Thyroid gland (tissue), 4 donors: ENCODE measurements at regions not wholly inside any gene's neighbourhood (a gene's known extent, or its start where the extent isn't known, plus 50 kb on each side); places are given as distances from the start of the nearest gene placed in this dataset.
"Not testable (repeated sequence)": the region's sequence is repeated elsewhere in the genome, so short reads cannot be mapped to it uniquely, and the experiment has no call there.

Source experiments
- DNase-seq, 2 donors: peaks; one replicate each; pipeline ENCODE4 v3.0.0-alpha.2; 2019
- H3K27ac ChIP-seq, 3 donors: fragments of 200-600 bp; sonication (generic); 1 replicate in 2 of 3; 2 replicates in 1 of 3; pipeline ENCODE4 v1.5.1; 2016 to 2019; ENCODE audit warnings: mild to moderate bottlenecking in 1 of 3, moderate library complexity in 1 of 3
- H3K27me3 ChIP-seq: fragments of 200-600 bp; sonication (generic); one replicate; pipeline ENCODE4 v1.5.1; 2019
- H3K36me3 ChIP-seq, 2 donors: fragments of 200-600 bp; sonication (generic); one replicate each; pipeline ENCODE4 v1.5.1; 2016 to 2019
- H3K4me1 ChIP-seq, 2 donors: fragments of 200-600 bp; sonication (generic); one replicate each; pipeline ENCODE4 v1.5.1; 2017 to 2019
- H3K4me3 ChIP-seq, 3 donors: fragments of 200-600 bp; sonication (generic); replicated peaks in 1 of 3; 1 replicate in 2 of 3; 2 replicates in 1 of 3; pipeline ENCODE4 v1.5.1; 2016; ENCODE audit warnings: mild to moderate bottlenecking in 1 of 3
- H3K9me3 ChIP-seq: fragments of 200-600 bp; sonication (generic); one replicate; pipeline ENCODE4 v1.5.1; 2017
- POLR2A ChIP-seq, 2 donors: fragments of 450-650 bp; IDR thresholded peaks; one replicate each; pipeline ENCODE4 v1.6.1; 2017; ENCODE audit warnings: antibody characterized with exemption in 2 of 2, mild to moderate bottlenecking in 2 of 2, moderate library complexity in 1 of 2
- WGBS, 2 donors: methylation state at CpG; one replicate each; pipeline ENCODE4 v1.1.5; 2017; 5-methylcytosine and 5-hydroxymethylcytosine counted together
- intact Hi-C: fragments of 100-400 bp; cut with DNase I; formaldehyde crosslinking; loops from one replicate; pipeline ENCODE4 v1.15.1; 2023
- TF ChIP-seq, protein P1 (sequence below), 6 experiments: fragments of 200-600 bp in 3 of 6; fragments of 450-650 bp in 3 of 6; sonication (generic) in 3 of 6; IDR thresholded peaks; one replicate each; pipeline ENCODE4 v1.5.1; 2016 to 2019; ENCODE audit warnings: antibody characterized with exemption in 6 of 6, mild to moderate bottlenecking in 2 of 6, inconsistent platforms in 1 of 6, moderate library complexity in 1 of 6

DNA sequence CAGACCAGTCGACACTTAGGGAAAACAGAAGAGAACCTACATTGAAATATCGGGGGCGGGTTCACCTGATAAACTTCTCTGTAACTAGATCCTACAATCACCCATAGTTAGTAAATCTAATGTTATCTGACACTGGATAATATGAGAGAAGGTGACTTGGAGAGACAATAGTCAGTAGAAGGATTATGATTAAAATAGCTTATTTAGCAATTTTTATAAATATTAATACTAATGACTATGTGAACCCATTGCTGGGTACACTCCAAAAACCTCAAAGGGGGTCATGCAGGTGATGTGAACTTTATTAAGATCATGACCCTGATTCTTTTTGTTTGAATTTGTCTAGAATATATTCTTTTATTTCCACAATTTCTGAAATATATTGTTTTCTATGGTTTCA, 164.1 kb upstream of the CCNH start:
- Histone ChIP-seq H3K36me3 (no peaks in the 10 kb centered on the region), H3K27ac (no peak overlapping the region), H3K4me3 (no peak overlapping the region), H3K9me3 (no peaks in the 10 kb centered on the region), H3K4me1 (no peaks in the 10 kb centered on the region), H3K27me3 (no peaks in the 10 kb centered on the region)
- 92 to 98% methylated on average over 3 of the region's 3 CpGs for WGBS, 2 donors
- DNase-seq = no peak
- TF ChIP-seq POLR2A (IDR thresholded peaks at IDR 0.05) = no peak
- TF ChIP-seq, protein P1, sequence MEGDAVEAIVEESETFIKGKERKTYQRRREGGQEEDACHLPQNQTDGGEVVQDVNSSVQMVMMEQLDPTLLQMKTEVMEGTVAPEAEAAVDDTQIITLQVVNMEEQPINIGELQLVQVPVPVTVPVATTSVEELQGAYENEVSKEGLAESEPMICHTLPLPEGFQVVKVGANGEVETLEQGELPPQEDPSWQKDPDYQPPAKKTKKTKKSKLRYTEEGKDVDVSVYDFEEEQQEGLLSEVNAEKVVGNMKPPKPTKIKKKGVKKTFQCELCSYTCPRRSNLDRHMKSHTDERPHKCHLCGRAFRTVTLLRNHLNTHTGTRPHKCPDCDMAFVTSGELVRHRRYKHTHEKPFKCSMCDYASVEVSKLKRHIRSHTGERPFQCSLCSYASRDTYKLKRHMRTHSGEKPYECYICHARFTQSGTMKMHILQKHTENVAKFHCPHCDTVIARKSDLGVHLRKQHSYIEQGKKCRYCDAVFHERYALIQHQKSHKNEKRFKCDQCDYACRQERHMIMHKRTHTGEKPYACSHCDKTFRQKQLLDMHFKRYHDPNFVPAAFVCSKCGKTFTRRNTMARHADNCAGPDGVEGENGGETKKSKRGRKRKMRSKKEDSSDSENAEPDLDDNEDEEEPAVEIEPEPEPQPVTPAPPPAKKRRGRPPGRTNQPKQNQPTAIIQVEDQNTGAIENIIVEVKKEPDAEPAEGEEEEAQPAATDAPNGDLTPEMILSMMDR (IDR thresholded peaks at IDR 0.05) = no peak
- intact Hi-C loops = no loop called here

DNA sequence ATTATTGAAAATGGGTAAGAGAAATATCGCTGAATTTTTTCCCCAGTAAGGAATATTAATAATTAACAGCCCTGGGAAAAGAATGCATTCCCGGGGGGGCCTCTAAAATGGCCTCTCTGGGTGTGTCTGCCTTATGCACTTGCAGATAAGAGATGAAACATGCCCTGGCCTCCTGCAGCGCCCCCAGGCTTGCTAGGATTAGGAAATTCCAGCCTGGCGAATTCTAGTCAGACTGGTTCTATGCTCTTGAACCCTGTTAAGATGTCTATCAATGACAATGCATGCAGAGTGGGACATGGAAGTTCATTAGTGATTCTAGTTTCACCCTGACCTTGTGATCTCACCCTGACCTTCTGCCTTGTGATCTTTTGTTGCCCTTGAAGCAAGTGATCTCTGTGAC, 163.6 kb upstream of the CCNH start:
- H3K9me3 ChIP-seq, H3K27me3 ChIP-seq, H3K36me3 ChIP-seq, DNase-seq, H3K27ac ChIP-seq, H3K4me3 ChIP-seq, H3K4me1 ChIP-seq, intact Hi-C loops: not testable (repeated sequence)
- WGBS, 2 donors = 71 to 75% methylated on average over 4 of the region's 4 CpGs

DNA sequence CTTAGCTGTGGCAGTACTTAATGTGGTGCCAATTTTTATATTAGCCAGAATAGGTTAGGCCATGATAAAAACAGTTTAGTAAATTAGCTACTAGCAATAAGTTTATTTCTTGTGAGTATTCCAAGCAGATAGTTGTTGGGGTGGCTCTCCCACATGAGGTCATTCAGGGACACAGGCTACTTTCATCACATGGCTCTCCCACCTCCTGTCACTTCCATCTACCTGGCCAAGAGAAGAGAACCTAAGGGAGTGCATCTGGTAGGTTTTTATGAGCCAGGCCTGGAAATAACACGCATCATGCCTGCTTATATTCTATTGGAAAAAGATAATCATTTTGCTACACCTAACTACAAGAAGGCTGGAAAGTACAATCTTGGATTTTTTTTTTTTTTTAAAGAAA, 161.4 kb upstream of the CCNH start:
- H3K4me1 ChIP-seq = no peaks in the 10 kb centered on the region
- WGBS, 2 donors = 89 to 100% methylated on average over 1 of the region's 1 CpG
- DNase-seq = no peak
- H3K27me3 ChIP-seq = no peaks in the 10 kb centered on the region
- no peak overlapping the region for H3K4me3 ChIP-seq
- H3K9me3 ChIP-seq = no peaks in the 10 kb centered on the region
- H3K36me3 ChIP-seq = no peaks in the 10 kb centered on the region
- no peak overlapping the region for H3K27ac ChIP-seq
- intact Hi-C loops = no loop called here
- TF ChIP-seq, protein P1 (IDR thresholded peaks at IDR 0.05) = no peak
- TF ChIP-seq POLR2A (IDR thresholded peaks at IDR 0.05) = no peak

DNA sequence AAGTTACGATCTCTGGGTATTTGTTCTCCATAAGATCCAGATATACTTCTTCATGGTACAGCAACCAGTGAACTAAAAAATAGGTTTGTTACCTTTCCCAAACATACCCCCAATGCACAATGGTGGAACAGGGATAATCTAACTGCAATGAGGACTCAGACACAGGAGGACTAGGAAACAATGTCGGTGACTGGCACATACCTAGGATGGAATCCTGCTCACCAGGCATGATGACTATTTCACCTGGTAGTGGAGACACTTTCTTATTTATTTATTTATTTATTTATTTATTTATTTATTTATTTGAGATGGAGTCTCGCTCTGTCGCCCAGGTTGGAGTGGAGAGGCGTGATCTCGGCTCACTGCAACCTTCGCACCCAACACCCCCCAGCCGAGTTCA, 159.9 kb upstream of the CCNH start:
- Histone ChIP-seq H3K4me1 (no peaks in the 10 kb centered on the region), H3K27me3 (no peaks in the 10 kb centered on the region), H3K36me3 (no peaks in the 10 kb centered on the region), H3K4me3 (no peak overlapping the region), H3K9me3 (no peaks in the 10 kb centered on the region), H3K27ac (no peak overlapping the region)
- DNase-seq = no peak
- WGBS, 2 donors = 98 to 99% methylated on average over 8 of the region's 8 CpGs
- intact Hi-C loops = no loop called here
- TF ChIP-seq, protein P1 (IDR thresholded peaks at IDR 0.05) = no peak
- no peak for TF ChIP-seq POLR2A (IDR thresholded peaks at IDR 0.05)

DNA sequence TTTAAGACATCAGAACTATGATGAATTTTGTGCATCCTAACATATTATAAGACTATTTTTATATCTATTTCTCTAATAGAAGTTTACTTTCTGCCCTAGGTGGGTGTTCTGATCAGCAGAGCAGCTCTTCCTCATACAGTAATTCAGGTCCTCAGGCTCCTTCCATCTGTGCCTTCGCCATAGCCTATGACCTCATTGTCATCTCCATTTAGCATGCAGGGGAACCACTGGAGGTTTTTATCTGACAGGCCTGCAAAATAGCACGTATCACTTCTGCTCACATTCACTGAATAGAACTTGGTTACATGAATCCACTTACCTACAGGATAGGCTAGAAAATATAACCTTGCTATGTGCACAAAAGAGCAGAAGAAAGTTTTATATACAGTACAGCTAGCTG, 159.4 kb upstream of the CCNH start:
- Histone ChIP-seq H3K27ac (no peak overlapping the region), H3K27me3 (no peaks in the 10 kb centered on the region), H3K4me1 (no peaks in the 10 kb centered on the region), H3K4me3 (no peak overlapping the region), H3K9me3 (no peaks in the 10 kb centered on the region), H3K36me3 (no peaks in the 10 kb centered on the region)
- no peak for DNase-seq
- intact Hi-C loops = no loop called here
- TF ChIP-seq, protein P1 (IDR thresholded peaks at IDR 0.05) = no peak
- no peak for TF ChIP-seq POLR2A (IDR thresholded peaks at IDR 0.05)
- 87 to 89% methylated on average over 2 of the region's 2 CpGs for WGBS, 2 donors

DNA sequence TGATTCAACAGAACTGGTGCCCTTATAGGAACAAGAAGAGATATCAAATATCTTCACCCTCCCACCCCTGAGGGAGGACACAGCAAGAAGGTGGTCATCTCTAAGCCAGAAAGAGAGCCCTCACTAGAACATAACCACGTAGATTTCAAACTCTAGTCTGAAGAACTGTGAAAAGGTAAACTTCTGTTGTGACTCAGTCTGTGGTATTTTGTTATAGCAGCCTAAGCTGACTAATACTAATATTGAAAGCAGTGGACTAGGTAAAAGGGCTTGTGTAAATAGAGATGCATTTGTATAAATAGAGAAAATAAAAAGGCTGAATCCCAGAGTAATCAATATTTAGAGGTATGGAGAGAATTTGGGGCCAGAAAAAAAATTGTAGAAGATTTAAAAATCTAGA, 157.6 kb upstream of the CCNH start:
- no peaks in the 10 kb centered on the region for H3K9me3 ChIP-seq
- H3K36me3 ChIP-seq = no peaks in the 10 kb centered on the region
- no peak overlapping the region for H3K27ac ChIP-seq
- TF ChIP-seq, protein P1 (IDR thresholded peaks at IDR 0.05) = no peak
- no peak for TF ChIP-seq POLR2A (IDR thresholded peaks at IDR 0.05)
- no peak for DNase-seq
- 62 to 84% methylated on average over 1 of the region's 1 CpG for WGBS, 2 donors
- intact Hi-C loops = no loop called here
- no peaks in the 10 kb centered on the region for H3K4me1 ChIP-seq
- no peaks in the 10 kb centered on the region for H3K27me3 ChIP-seq
- H3K4me3 ChIP-seq = no peak overlapping the region
